ENCODE measurements at regions not wholly inside any gene's neighbourhood (a gene's known extent, or its start where the extent isn't known, plus 50 kb on each side); places are given as distances from the start of the nearest gene placed in this dataset.

DNA sequence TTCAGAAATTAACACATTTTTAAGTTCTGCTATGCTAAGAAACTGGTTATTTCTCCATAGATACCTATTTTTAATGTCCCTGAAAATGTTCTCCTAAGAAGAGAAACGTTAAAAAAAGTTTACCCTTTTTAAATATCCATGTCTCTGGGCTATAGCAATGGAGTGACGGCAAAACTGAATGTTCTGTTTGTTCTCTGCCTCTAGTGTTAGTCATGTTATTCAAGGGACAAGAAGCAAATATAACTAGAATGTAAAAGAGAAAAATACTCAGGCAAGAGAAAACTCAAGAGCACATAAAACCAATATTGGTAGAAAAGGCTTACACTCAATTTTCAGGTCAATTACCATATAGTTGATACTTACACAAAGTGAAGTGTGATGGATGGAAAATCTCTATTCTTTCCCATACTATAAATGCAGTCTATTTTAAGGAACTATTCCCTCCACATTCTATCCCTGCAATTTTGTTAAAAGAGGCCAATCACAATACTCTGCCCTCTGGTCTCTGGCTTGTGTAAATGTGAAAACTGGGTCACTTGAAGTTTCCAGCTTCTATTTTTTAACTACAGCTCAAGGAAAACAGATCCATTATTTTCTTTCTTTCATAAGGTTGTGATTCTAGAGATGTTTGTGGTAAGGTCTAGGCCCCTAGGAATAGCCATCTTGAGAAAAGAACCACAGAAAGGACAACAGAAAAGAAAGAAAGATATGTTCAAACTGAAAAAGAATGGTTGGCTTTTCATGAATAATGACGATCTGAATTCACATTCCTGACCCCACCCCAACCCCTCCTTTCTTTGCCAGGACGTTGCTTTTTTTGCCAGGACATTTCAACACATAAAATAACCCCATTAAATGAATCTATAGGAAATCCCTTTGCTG is 200.3 kb upstream of the FAM83B start:
- no peak for DNase-seq

DNA sequence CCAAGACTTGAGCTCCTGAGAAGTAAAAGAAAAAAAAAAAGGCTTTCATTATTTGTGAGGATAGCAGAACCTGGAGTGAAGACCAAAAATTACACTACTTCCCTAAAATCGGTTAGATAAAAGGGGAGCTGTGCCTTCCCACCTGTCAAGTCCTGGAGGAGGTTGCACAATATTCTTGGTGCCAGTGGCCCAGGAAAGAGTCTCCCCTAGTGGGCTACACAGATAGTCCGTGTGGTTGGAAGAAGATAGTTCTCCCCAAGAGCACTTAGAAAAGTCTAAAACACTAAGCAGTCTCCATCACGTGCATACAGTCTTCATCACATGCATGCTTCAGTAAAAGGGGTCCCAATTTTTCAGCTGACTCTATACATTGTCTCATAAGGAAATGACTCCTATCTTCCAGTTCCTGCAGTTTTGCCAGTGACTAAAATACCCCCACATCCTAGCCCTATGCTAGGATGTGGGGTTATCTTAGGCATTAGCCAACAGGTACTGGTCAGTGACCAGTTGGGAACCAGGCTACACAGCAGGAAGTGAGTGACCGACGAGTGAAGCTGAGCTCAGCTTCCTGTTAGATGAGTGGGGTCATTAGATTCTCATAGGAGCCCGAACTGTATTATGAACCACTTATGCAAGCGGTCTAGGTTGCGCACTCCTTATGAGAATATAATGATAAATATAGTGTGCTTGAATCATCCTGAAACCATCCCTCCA is 199.5 kb upstream of the FAM83B start:
- DNase-seq, result no peak

DNA sequence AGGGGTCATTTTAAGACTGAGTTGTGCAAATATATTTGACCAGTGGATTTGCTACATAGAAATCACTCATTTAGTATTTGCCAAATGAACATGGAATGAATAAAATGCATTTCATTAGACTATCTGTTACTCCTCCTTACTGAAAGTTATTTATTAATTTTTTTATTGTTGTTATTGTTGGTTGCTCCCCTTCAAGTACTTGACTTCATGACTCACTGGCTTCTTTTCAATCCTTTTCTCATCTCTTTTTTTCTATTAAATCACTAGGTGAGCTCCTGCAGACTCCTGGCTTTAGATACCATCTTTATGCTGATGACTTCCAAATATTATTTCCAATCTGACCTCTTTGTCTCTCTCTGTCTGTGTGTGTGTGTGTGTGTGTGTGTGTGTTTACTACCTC is 192.2 kb upstream of the FAM83B start:
- peak; percentile 24 for DNase-seq

DNA sequence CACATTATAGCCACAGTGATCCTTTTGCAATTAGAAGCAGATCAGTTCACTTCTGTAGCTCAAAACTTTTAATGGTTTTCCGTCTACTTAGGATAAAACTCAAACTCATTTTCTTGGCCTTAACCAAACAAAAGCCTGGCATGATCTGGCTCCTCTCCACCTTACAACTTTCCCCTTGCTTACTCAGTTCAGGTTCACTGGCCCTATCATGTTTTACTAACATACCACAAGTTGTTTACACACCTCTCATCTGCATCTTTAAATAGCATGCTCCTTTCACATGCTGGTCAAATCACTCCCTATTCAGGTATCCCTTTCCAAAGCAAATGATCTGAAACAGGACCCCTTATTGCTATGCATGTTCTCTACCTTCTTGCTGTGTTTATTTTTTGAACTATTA is 191.4 kb upstream of the FAM83B start:
- peak; percentile 95 for DNase-seq

DNA sequence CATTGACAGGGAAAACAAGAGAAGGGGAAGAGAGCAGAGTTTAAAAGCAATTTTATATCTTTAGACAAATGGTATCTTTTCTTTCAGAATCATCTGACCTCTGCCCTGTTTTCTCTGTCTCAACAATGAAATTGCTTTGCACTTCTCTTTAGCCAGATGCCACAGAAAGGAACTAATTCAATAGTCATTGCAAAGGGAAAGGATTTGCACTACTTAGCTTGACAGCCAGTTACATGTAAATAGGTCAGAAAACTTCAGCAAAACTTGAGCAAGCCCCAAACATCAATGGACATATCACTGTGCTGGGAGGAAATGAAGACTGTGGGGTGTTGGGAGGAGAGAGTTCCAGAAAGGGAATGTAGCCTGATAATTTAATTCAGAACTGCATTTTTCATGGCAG is 181.3 kb upstream of the FAM83B start:
- no peak for DNase-seq

DNA sequence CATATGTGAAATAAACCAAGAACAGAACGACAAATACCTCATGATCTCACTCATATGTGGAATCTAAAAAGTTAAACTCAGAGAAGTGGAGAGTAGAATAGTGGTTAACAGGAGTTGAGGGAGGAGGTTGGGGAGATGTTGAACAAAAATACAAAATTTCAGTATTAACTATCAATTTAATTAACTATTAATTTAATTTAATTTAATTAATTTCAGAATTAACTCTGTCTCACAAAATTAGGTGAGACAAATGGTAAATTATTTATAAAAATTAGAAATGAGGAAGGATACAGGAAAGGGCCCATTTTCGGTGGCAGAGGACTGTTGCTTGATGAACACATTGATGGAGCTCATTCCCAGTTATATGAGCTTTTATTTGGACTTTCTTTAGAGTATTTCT is 166.0 kb upstream of the FAM83B start:
- no peak for DNase-seq

DNA sequence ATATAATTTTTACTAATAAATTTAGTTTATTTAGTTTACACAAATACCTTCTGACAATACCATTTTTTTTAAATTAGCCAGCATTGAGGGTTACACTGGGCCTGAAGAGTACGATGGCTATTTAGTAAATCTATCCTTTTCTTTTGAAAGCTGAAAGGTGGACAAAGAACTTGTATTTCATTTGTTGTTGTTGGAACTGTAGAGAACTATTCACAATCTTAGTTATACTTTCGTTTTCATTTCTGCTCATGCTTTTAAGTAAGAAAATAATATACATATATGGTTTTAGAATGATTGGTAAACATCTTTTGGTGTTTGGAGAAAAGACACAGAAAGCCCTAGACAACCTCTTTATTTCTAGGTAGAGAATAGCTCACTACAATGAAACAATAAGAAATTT is 165.3 kb upstream of the FAM83B start:
- no peak for DNase-seq

DNA sequence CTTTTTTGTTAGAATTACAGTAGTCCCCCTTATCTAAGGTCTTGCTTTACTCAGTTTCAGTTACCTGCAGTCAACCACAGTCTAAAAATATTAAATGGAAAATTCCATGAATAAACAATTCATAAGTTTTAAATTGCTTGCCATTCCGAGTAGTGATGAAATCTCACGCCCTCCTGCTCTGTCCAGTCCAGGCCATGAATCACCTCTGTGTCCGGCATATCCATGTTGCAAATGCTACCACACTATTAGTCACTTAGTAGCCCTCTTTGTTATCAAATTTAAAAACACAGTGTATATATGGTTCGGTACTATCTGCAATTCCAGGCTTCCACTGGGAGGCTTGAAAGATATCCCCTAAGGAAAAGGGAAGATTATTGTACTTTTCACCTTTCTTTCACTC is 164.6 kb upstream of the FAM83B start:
- no peak for DNase-seq

DNA sequence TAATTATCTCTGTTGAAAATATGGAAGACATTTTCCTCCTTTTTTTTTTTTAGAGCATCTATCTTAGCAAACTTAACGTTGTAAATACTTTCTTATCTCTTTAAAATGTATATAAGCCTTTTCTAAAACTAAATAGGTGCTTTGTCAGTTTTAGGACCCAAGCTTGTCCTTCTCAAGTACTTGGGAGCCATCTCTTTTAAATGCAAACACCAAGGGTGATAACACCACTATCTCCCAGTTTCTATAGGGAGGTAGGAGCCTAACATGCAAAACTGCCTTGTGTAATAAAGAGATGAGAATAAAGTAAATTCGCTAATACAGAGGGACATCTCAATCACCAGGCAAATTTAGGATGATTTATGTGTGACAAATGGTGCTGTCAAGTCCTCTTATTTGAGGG is 157.0 kb upstream of the FAM83B start:
- no peak for DNase-seq

DNA sequence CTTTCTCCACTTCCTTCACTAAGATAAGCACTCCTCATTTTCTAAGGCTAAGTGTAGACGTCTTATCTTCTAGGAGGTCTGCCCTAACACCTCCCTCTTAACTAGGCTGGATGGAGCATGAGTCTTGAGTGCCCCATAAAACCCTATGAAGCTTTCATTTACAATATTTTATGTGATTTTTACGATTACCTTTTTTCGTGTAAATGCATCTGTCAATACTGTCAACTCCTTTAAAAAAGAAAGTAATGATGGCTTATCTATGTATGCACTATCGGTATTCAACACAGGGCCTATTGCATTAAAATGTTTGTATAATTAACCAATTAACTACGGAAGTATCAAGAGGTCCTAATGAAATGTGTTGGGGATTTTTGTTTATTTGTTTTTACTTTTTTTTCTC is 156.0 kb upstream of the FAM83B start:
- no peak for DNase-seq

DNA sequence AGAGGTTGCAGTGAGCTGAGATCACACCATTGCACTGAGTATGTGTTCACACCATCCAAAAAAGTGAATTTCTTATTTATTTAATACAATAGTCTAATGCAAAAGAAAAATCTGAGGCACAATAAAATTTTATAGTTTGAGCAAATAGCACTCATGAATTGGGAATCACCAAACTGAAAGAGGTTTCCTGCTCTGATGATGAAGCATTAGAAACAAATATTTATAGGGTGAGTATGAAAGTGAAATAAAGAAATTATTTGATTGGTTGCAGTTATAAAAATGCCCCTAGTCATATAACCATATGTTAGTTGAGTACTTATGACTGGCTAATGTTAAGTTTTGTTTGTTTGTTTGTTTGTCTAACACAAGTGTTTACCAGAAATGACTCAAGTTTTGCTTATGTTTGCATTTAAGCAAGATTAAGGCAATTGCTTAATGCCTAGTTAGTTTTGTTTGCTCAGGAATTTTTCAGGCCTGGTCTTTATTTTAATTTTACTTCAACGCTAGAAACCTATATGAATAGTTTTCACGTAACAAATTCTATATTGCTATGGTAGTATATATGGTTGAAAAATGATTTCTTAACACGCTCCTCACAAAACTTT is 151.5 kb upstream of the FAM83B start:
- no peak for DNase-seq

DNA sequence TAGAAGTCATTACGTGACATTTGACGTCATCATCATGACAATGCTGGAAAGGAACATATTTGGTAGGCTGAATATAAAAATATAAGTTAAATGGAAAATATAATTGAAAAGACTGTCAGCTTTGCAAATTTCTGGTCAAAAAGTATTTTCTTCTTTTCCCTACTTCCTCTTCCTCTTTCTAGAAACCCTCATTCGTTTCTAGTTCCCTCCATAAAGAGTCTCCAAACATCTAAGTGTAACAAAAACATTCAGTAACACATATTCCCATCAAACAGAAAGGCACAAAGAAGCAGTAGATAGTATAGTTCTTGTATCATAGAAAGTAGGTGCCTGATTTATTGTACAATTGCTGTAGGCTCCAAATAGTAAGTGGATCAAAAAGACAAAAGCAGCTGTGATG is 150.8 kb upstream of the FAM83B start:
- DNase-seq, result no peak

DNA sequence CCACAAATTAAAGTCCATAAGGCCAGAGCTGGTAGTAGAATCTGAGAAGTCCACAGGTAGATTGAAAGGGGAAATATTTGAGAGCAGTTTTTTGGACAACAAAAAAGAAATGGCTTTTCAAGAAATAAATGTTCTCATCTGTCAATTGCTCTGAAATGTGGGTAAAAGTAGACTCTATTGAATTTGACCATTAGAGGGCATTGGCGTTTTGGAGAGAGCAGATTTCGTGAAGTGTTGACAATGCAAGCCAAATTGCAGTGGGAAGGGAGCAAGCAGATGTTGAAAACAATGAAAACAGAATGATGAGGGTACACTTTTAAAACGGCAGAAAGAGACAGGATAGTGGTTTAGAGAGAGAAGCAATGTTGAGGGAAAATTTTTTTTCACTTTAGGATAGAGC is 149.1 kb upstream of the FAM83B start:
- DNase-seq, result peak; percentile 83

DNA sequence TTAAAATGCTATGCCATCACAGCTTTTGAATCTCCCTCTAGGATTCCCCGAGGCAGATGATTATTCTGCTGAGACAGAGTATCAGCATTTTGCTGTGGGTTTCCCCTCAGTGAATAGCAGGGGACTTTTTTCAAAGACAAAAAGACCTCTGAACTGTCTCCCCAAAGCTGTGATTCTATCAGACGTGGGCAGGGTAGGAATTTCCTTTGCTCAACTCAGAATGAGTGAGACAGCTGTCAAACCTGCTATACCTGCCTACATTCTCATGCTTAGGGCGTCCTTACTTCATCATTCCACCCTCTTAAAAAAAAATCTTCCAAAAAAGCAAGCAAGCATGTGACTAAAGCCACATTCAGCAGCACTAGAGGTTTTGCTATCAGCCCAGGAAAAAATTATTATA is 147.6 kb upstream of the FAM83B start:
- DNase-seq, result no peak

DNA sequence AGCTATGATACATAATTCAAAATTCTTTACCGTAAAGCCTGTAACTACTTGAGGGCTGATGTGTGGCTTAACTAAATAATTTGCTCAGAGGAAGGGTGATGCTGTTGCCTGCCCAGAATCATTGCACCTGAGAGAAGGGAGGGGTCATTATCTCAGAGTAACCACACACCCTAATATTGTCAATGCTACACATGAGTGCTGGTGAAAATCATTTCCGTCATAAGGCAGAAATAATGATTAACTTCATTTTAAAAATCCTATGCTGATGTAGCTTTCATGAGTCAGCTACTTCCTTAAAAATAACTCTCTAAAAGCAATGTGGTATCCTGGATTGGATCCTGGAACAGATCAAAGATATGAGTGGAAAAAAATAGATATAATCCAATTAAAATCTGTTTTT is 146.4 kb upstream of the FAM83B start:
- DNase-seq, result no peak

DNA sequence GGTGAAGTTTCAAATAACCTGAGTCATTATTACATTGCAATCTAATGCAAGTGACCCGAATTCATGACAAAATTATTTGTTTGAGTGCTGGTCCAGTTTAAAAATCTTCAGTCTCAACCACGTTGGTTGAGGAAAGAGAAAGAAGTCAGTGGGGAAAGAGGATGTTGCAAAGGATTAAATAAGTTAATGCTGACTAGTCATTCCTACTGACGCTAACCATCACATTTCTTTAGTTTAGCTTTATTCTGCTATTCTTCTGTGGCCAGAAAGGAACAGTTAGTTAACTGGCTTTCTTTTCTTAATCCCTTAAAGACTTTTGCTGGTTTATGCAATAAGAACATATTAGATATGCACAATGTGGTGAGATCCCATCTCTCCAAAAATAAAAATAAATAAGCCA is 143.8 kb upstream of the FAM83B start:
- no peak for DNase-seq

DNA sequence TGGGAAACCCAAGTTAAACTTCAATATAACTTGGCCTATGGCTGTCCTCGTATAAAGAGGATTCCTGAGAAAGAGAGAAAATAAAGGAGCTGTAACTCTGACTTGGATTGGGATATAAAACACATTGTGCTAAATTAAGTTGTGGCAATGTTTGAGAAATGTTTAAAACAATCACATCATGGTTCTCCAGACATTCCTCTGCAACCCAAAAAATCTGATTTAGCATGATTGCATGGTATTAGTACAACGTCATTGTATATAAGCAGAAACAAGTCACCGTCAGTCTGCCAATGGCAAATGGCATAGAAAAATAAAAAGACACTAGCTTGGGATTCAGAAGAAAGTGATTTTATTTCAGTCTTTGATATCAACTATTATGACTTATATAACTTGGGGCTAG is 140.2 kb upstream of the FAM83B start:
- no peak for DNase-seq

DNA sequence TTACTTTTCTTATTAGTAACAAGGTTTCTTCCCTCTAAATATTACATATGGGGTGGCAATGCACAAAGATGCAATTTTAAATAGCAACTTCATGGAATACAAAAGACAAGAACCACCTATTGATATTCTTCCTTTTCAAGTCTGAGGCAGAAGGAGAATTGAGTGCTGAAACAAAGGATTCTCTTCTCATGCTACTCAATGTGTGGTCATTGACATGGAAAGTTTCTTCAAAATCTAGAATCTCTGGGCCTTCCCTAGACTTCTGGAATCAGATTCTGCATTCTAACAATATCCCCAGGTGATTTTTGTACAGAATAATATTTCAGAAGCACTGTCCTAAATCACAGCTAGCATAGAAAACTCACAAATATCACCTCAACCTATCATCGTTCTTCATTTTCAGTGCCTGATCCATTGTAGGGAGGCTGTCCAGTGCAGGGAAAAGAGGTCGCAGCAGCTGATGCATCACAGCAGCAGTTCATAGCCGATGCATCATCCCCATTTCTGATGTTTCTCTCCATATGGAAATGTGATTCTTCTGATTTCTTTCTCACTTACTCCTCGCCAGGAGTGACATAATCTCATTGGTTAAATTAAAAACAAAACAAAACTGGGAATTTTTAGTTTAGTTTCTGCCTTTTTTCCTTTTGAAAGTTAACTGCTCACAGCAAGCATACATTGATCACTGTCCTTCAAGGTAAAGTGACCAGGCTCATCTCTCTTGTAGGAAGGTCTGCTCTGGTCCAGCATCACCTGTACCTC is 139.5 kb upstream of the FAM83B start:
- DNase-seq, result no peak

DNA sequence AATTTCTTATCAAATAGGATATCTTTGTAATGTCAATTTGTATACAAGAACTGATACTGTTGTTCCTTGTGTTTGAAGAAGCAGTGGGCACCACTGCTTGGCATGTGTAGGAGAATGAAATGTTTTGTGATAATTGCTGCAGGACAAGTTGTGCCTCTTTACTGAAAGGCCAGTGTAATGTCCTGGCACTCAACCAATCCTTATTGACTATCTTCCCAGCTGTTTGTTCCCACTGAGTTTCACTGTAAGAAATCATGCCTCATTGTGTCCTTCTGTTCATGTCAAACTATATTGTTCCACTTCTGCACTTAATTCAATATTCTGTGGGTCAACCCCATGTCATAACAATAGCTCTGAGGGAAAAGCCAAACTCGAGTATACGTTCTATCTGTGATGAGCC is 136.1 kb upstream of the FAM83B start:
- peak; percentile 58 for DNase-seq

DNA sequence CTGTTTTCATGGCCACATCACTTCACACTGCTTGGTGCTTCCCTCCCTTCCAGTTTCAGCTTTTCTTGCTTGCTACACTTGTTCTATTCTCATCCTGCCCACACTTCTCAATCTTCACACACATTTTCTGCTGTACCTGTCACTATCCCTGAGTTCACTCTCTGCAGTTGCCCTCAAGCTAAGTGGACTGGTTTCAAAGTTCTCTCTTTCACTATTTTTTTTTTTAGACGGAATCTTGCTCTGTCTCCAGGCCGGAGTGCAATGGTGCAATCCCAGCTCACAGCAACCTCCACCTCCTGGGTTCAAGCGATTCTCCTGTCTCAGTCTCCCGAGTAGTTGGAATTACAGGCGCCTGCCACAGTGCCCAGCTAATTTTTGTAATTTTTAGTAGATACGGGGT is 130.6 kb upstream of the FAM83B start:
- DNase-seq, result no peak

DNA sequence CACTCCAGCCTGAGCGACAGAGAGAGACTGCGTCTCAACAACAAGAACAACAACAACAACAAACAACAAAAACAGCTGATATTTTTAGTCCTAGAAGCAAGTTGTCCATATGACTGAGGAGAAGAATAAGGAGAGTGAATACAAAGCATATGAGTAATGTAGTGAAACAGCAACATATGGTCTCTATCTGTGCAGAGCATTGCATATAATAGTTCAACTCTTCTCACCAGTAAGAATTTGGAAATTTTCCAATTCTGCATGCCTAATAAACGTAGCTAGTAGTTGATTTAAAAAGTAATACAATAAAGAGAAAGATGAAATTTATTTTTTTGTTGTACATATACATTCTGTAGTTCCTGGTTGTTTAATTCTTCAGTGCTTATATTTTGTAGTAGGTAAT is 129.7 kb upstream of the FAM83B start:
- peak; percentile 70 for DNase-seq

DNA sequence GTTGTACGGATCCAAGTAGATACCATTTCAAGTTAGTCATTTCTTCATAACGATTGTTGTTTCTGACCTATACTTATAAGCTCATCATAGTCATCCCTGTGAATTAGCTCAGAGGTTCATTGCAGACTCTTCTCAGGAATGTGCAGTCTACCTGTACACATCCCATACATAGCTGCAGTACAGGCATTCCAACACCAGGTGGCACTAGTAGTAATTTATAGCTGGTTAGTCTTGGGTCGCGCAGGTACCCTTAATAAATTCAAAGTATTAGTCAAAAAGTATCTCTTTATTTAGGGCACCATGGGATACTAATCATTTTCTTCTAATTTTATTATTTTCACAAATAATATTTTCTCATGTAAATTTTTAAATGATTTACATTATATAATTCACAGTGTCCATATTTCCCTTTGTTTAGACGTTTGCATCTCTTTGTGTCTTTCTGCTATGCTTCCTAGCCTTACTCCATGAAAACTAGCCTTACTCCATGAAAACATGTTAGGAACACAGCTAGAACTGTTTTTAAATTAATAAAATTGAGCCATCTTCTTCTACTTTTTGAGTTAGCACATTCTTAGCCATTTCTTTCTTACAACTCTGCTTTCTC is 128.6 kb upstream of the FAM83B start:
- DNase-seq, result peak; percentile 94

DNA sequence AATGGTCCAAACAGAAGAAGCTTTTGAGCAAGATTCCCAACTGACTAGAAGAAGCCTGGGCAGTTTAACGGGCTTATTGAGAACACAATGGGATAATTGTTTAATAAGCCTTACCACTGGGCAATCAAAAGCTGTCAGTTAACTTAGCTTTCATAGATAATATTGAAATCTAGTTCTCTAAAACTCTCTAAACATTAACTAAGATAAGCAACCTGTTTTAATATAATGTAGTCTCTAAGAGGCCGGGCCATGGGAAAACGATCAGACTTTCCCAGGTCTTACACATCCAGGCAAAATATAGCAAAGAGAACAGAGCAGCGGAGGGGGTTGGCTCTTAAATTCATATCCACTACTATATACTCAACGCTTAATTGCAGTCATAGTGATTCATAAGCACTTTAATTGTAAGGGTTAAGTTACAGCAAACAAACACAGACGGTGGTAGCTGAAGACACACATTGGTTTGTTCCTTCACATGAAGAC is 128.0 kb upstream of the FAM83B start:
- peak; percentile 99 for DNase-seq

All from NCI-H69 (cell line).